GM19372 (cell line): ENCODE measurements at regions not wholly inside any gene's neighbourhood (a gene's known extent, or its start where the extent isn't known, plus 50 kb on each side); places are given as distances from the start of the nearest gene placed in this dataset.
"Not testable (repeated sequence)": the region's sequence is repeated elsewhere in the genome, so short reads cannot be mapped to it uniquely, and the experiment has no call there.

Experiments
- ATAC-seq: cut with Tn5 transposase; IDR thresholded peaks from one replicate; pipeline ENCODE4 v1.9.1; 2021; ENCODE audit warnings: mild to moderate bottlenecking, low read depth, moderate library complexity; ENCODE audit not compliant: unreplicated experiment

GRCh38 chr1:79235301-79236002 is 228.9 kb upstream of the ADGRL4 start:
- ATAC-seq: no peak

- ATAC-seq: no peak
Observed at GRCh38 chr1:79232818-79233217, 226.3 kb upstream of the ADGRL4 start.

- ATAC-seq: not testable (repeated sequence)
Observed at GRCh38 chr1:79230751-79231150, 224.2 kb upstream of the ADGRL4 start.

- no peak for ATAC-seq
Observed at GRCh38 chr1:79226963-79227362, 220.4 kb upstream of the ADGRL4 start.

- ATAC-seq: no peak
Observed at GRCh38 chr1:79224537-79224936, 218.0 kb upstream of the ADGRL4 start.

- no peak for ATAC-seq
Observed at GRCh38 chr1:79220509-79220908, 214.0 kb upstream of the ADGRL4 start.

- ATAC-seq: no peak
Observed at GRCh38 chr1:79215311-79215710, 208.8 kb upstream of the ADGRL4 start.

- ATAC-seq: no peak
Observed at GRCh38 chr1:79207786-79208185, 201.3 kb upstream of the ADGRL4 start.

- no peak for ATAC-seq
Observed at GRCh38 chr1:79207331-79207730, 200.8 kb upstream of the ADGRL4 start.

GRCh38 chr1:79204779-79205479 is 198.4 kb upstream of the ADGRL4 start:
- ATAC-seq: no peak

- no peak for ATAC-seq
Observed at GRCh38 chr1:79198832-79199231, 192.3 kb upstream of the ADGRL4 start.

GRCh38 chr1:79197421-79197820 is 190.9 kb upstream of the ADGRL4 start:
- ATAC-seq: no peak

GRCh38 chr1:79196211-79196610 is 189.7 kb upstream of the ADGRL4 start:
- no peak for ATAC-seq

- peak; percentile 60 for ATAC-seq
Observed at GRCh38 chr1:79193211-79194079, 186.9 kb upstream of the ADGRL4 start.

GRCh38 chr1:79190074-79190473 is 183.5 kb upstream of the ADGRL4 start:
- ATAC-seq: peak; percentile 44

- ATAC-seq: no peak
Observed at GRCh38 chr1:79188337-79188736, 181.8 kb upstream of the ADGRL4 start.

GRCh38 chr1:79186260-79186659 is 179.7 kb upstream of the ADGRL4 start:
- no peak for ATAC-seq

- no peak for ATAC-seq
Observed at GRCh38 chr1:79177844-79178243, 171.3 kb upstream of the ADGRL4 start.

GRCh38 chr1:79161077-79161476 is 154.5 kb upstream of the ADGRL4 start:
- ATAC-seq: no peak

GRCh38 chr1:79155991-79156390 is 149.5 kb upstream of the ADGRL4 start:
- no peak for ATAC-seq
